Keratinocyte (primary cell): ENCODE measurements at regions not wholly inside any gene's neighbourhood (a gene's known extent, or its start where the extent isn't known, plus 50 kb on each side); places are given as distances from the start of the nearest gene placed in this dataset.
"Not testable (repeated sequence)": the region's sequence is repeated elsewhere in the genome, so short reads cannot be mapped to it uniquely, and the experiment has no call there.

Experiments
- DNase-seq: peaks from one replicate; pipeline ENCODE4 v3.0.0-alpha.2; 2011; ENCODE audit warnings: low read depth, missing footprints, low spot score
- FAIRE-seq: peaks from 2 replicates; lab custom pipeline; 2011; peaks lifted over from hg19 to GRCh38; lab: Jason Lieb, UNC
- H2AFZ ChIP-seq: 2 replicates; pipeline ENCODE4 v1.6.0; 2012; ENCODE audit warnings: low read length, control low read depth, inconsistent platforms; ENCODE audit not compliant: control insufficient read depth
- H3K27ac ChIP-seq: 2 replicates; pipeline ENCODE4 v1.5.1; 2011; ENCODE audit warnings: low read length; ENCODE audit not compliant: control insufficient read depth, insufficient read depth
- H3K27me3 ChIP-seq: 3 replicates; pipeline ENCODE4 v1.6.0; 2011; ENCODE audit warnings: low read length; ENCODE audit not compliant: control insufficient read depth, insufficient read depth; ENCODE audit errors: extremely low read depth
- H3K36me3 ChIP-seq, 2 experiments: 2 replicates in 1 of 2; 3 replicates in 1 of 2; pipeline ENCODE4 v1.5.1; 2011; ENCODE audit warnings: low read length in 2 of 2, mild to moderate bottlenecking in 1 of 2; ENCODE audit not compliant: control insufficient read depth in 2 of 2, insufficient read depth in 2 of 2; ENCODE audit errors: extremely low read depth in 1 of 2
- H3K4me1 ChIP-seq: 3 replicates; pipeline ENCODE4 v1.5.1; 2011; ENCODE audit warnings: low read length; ENCODE audit not compliant: control insufficient read depth, insufficient read depth; ENCODE audit errors: extremely low read depth
- H3K4me2 ChIP-seq: 3 replicates; pipeline ENCODE4 v1.6.0; 2011; ENCODE audit warnings: low read depth, low read length; ENCODE audit not compliant: control insufficient read depth, insufficient read depth; ENCODE audit errors: extremely low read depth
- H3K4me3 ChIP-seq, 3 experiments: fragments of 200-600 bp in 1 of 3; sonication (generic) in 1 of 3; 2 replicates in 2 of 3; 3 replicates in 1 of 3; pipeline ENCODE4 v1.5.1; 2011 to 2016; ENCODE audit warnings: low read length in 3 of 3, mild to moderate bottlenecking in 3 of 3, control low read depth in 2 of 3, inconsistent platforms in 1 of 3, low read depth in 1 of 3, mixed read lengths in 1 of 3, mixed run types in 1 of 3, moderate library complexity in 1 of 3; ENCODE audit not compliant: control insufficient read depth in 2 of 3, insufficient read depth in 2 of 3; ENCODE audit errors: extremely low read depth in 1 of 3
- H3K79me2 ChIP-seq: 2 replicates; pipeline ENCODE4 v1.6.0; 2012; ENCODE audit warnings: low read length; ENCODE audit not compliant: control insufficient read depth, insufficient read depth
- H3K9ac ChIP-seq: 3 replicates; pipeline ENCODE4 v1.6.0; 2011; ENCODE audit warnings: low read length; ENCODE audit not compliant: control insufficient read depth, insufficient read depth; ENCODE audit errors: extremely low read depth
- H3K9me1 ChIP-seq: 3 replicates; pipeline ENCODE4 v1.6.0; 2011; ENCODE audit warnings: low read length; ENCODE audit not compliant: control insufficient read depth, insufficient read depth; ENCODE audit errors: extremely low read depth
- H3K9me3 ChIP-seq: 2 replicates; pipeline ENCODE4 v1.5.1; 2012; ENCODE audit warnings: low read depth, low read length; ENCODE audit not compliant: control insufficient read depth
- H4K20me1 ChIP-seq: 3 replicates; pipeline ENCODE4 v1.6.0; 2011; ENCODE audit warnings: low read length; ENCODE audit not compliant: control insufficient read depth, insufficient read depth; ENCODE audit errors: extremely low read depth
- EZH2 ChIP-seq: IDR thresholded peaks from one replicate; pipeline ENCODE4 v1.6.1; 2012; ENCODE audit warnings: inconsistent platforms, mild to moderate bottlenecking, low read length, moderate library complexity
- dilution Hi-C: fragments of 300-500 bp; cut with MboI; formaldehyde crosslinking; loops from one replicate; pipeline ENCODE4 v1.7.0; 2020; ENCODE audit warnings: low sequenced_read_pairs; ENCODE audit not compliant: extremely low pct_ligation_motif_present
- TF ChIP-seq, protein P1 (sequence below), 3 experiments: IDR thresholded peaks in 1 of 3; conservative IDR thresholded peaks in 1 of 3; optimal IDR thresholded peaks in 1 of 3; 2 replicates in 2 of 3; 3 replicates in 1 of 3; pipeline versions ENCODE3 to v1.5.1; 2011; ENCODE audit warnings: low read length in 3 of 3, mild to moderate bottlenecking in 3 of 3, moderate library complexity in 2 of 3, control low read depth in 1 of 3, inconsistent platforms in 1 of 3; ENCODE audit not compliant: insufficient read depth in 2 of 3; ENCODE audit errors: extremely low read depth in 1 of 3

DNA sequence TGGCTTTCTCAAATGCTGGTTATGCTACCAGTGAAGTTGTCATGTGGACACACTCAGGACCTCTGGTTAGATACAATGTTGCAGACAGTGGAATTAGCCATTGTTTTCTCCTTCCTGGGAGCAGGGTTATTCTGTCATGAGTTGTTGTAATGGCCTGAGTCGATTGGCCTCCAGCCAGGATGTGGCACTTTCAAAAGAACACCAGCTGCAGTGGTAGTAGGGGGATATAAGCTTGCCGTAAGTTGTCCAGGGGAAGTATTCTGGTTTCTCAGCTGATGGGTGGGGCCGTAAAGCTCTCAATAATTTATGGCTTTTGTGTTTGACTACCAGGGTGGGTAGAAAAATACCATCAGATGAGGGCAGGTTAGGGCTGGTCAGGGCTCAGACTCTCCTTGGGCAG lies 697.5 kb upstream of the GNPDA2 start:
- Histone ChIP-seq H3K36me3 (no peaks in the 10 kb centered on the region), H3K4me2 (no peak overlapping the region), H3K9me3 (no peaks in the 10 kb centered on the region), H3K4me3 (no peak overlapping the region), H3K79me2 (no peaks in the 10 kb centered on the region), H3K4me1 (no peaks in the 10 kb centered on the region), H3K27ac (no peak overlapping the region), H3K9ac (no peak overlapping the region), H2AFZ (no peak overlapping the region), H3K9me1 (no peaks in the 10 kb centered on the region), H3K27me3 (no peaks in the 10 kb centered on the region), H4K20me1 (no peaks in the 10 kb centered on the region)
- no peak for DNase-seq
- TF ChIP-seq EZH2: no peak
- TF ChIP-seq, protein P1, sequence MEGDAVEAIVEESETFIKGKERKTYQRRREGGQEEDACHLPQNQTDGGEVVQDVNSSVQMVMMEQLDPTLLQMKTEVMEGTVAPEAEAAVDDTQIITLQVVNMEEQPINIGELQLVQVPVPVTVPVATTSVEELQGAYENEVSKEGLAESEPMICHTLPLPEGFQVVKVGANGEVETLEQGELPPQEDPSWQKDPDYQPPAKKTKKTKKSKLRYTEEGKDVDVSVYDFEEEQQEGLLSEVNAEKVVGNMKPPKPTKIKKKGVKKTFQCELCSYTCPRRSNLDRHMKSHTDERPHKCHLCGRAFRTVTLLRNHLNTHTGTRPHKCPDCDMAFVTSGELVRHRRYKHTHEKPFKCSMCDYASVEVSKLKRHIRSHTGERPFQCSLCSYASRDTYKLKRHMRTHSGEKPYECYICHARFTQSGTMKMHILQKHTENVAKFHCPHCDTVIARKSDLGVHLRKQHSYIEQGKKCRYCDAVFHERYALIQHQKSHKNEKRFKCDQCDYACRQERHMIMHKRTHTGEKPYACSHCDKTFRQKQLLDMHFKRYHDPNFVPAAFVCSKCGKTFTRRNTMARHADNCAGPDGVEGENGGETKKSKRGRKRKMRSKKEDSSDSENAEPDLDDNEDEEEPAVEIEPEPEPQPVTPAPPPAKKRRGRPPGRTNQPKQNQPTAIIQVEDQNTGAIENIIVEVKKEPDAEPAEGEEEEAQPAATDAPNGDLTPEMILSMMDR (optimal IDR thresholded peaks at IDR 0.05 in 1 of 3, IDR thresholded peaks at IDR 0.05 in 1 of 3, conservative IDR thresholded peaks at IDR 0.05 in 1 of 3; ENCODE audit: extremely low read depth in 1 of 3, insufficient read depth in 2 of 3, low read length in 3 of 3): no peak
- FAIRE-seq: no peak
- dilution Hi-C loops: no loop called here

DNA sequence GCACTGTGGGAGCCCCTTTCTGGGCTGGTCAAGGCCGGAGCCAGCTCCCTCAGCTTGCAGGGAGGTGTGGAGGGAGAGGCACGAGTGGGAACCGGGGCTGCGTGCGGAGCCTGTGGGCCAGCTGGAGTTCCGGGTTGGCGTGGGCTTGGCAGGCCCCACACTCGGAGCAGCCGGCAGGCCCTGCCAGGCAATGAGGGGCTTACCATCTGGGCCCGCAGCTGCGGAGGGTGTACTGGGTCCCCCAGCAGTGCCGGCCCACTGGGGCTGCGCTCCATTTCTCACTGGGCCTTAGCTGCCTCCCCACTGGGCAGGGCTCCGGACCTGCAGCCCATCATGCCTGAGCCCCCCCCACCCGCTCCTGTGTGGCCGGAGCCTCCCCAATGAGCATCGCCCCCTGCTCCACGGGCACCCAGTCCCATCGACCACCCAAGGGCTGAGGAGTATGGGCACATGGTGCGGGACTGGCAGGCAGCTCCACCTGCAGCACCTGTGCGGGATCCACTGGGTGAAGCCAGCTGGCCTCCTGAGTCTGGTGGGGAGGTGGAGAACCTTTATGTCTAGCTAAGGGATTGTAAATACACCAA lies 693.8 kb upstream of the GNPDA2 start:
- DNase-seq, H3K4me3 ChIP-seq, H3K4me2 ChIP-seq, H3K79me2 ChIP-seq, H2AFZ ChIP-seq, H3K27ac ChIP-seq, H4K20me1 ChIP-seq, FAIRE-seq, H3K27me3 ChIP-seq, H3K9ac ChIP-seq, dilution Hi-C loops, H3K9me1 ChIP-seq, H3K9me3 ChIP-seq, H3K36me3 ChIP-seq, H3K4me1 ChIP-seq: not testable (repeated sequence)

DNA sequence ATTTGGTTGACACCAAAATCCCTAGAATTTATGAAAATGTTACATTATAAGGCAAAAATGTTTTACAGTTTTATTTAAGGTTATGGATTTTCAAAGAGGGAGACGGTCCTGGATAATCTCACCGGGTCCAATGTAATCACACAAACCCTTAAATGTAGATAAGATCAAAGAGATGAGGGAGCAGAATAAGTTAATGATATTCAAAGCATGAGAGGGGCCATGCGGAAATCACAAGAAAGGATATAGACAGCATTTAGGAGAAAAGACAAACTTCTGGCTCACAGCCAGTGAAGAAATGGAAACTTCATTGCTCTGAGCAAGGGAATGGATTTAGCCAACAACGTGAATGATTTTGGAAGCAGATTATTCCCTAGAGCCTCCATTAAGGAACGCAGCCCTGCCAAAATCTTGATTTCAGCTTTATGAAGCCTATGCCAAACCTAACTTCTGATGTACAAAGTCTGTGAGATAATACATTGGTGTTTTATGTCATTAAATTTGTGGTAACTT lies 684.4 kb upstream of the GNPDA2 start:
- Histone ChIP-seq H3K9me3 (no peaks in the 10 kb centered on the region), H3K9me1 (no peaks in the 10 kb centered on the region), H3K36me3 (no peaks in the 10 kb centered on the region), H4K20me1 (no peaks in the 10 kb centered on the region), H2AFZ (no peak overlapping the region), H3K4me1 (no peaks in the 10 kb centered on the region), H3K9ac (no peak overlapping the region), H3K27me3 (no peaks in the 10 kb centered on the region), H3K27ac (no peak overlapping the region), H3K79me2 (no peaks in the 10 kb centered on the region), H3K4me3 (no peak overlapping the region), H3K4me2 (no peak overlapping the region)
- TF ChIP-seq EZH2: no peak
- TF ChIP-seq, protein P1 (optimal IDR thresholded peaks at IDR 0.05 in 1 of 3, IDR thresholded peaks at IDR 0.05 in 1 of 3, conservative IDR thresholded peaks at IDR 0.05 in 1 of 3; ENCODE audit: extremely low read depth in 1 of 3, insufficient read depth in 2 of 3, low read length in 3 of 3): no peak
- dilution Hi-C loops: no loop called here
- FAIRE-seq (no peak), DNase-seq (no peak)
